ENCODE measurements at regions not wholly inside any gene's neighbourhood (a gene's known extent, or its start where the extent isn't known, plus 50 kb on each side); places are given as distances from the start of the nearest gene placed in this dataset.

DNA sequence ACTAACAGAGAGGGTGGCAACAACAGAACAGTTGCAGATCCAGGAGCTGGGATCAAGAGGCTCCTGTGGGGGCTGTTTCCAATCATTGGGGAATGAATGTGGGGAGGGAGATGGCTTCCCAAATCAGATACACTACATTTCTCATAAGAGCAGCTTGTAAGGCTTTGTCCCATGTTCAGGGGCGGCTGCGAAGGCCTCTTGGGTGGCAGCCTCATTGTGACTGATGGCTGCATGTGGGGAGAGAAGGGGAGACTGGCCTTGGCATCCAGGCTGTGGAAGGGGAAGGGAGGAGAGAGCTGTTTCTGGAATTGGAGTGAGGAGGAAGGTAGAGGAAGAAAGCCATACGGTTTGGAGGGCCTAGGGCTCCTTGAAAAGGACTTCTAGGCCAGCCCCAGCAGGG lies 326.6 kb upstream of the RGMA start (continued):
- TF ChIP-seq RCOR1 (IDR thresholded peaks at IDR 0.05; ENCODE audit: low read length): no peak
- TF ChIP-seq GABPA (IDR thresholded peaks at IDR 0.05; ENCODE audit: low read depth): no peak
- TF ChIP-seq, protein P1, sequence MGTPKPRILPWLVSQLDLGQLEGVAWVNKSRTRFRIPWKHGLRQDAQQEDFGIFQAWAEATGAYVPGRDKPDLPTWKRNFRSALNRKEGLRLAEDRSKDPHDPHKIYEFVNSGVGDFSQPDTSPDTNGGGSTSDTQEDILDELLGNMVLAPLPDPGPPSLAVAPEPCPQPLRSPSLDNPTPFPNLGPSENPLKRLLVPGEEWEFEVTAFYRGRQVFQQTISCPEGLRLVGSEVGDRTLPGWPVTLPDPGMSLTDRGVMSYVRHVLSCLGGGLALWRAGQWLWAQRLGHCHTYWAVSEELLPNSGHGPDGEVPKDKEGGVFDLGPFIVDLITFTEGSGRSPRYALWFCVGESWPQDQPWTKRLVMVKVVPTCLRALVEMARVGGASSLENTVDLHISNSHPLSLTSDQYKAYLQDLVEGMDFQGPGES (IDR thresholded peaks at IDR 0.05; ENCODE audit: low read depth, low read length): no peak
- no peak for TF ChIP-seq FOXJ3 (CRISPR knock-in tag; IDR thresholded peaks at IDR 0.05)
- no peak for TF ChIP-seq RFX5 (IDR thresholded peaks at IDR 0.05; ENCODE audit: low read length)
- TF ChIP-seq JUND (IDR thresholded peaks at IDR 0.05): no peak
- TF ChIP-seq FOXM1 (IDR thresholded peaks at IDR 0.05; ENCODE audit: low read depth): no peak
- TF ChIP-seq CHD2 (IDR thresholded peaks at IDR 0.05; ENCODE audit: low read length, partially characterized antibody): no peak

DNA sequence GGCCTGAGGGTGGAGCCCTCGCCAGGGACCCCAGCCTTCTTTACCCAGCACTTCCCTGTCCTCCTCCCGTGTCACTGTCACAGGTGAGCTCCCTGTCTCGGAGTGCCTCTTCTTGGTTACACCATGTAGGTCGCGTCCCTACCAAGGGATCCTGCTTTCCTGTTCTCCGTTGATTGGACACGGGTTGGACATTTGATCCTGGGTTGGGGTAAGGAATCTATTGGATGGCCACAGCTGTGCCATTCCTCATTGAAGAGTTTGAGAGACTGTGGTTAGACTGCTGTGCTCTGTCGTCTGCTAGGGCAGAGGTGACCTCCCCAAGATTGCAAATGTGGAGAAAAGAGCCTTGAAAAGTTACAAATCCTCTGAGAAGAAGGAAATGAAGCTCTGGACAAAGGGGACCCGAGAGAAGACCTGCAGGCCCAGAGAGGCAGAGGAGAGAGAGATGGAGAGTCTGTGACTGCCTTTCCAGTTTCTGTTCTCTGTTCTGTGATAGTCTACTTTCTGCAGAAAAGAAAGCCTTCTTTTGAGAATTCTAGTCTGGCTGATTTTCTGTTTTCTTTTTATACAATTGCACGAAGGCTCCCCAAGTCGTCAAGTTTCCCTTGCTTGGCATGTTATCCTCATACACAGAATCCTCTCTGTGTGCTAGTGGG lies 325.7 kb upstream of the RGMA start:
- Histone ChIP-seq H3K4me1 (ENCODE audit: control insufficient read depth in 1 of 2, insufficient read depth in 2 of 2, low read depth in 1 of 2, low read length in 1 of 2) (no peaks in the 10 kb centered on the region), H3K9me3 (no peaks in the 10 kb centered on the region), H3K36me3 (replicated peaks in 1 of 2; ENCODE audit: control insufficient read depth in 1 of 2, insufficient read depth in 2 of 2, low read length in 1 of 2) (no peaks in the 10 kb centered on the region), H3F3A (replicated peaks; ENCODE audit: insufficient read depth) (no peaks in the 10 kb centered on the region), H3K9ac (no peak overlapping the region), H3K4me2 (no peak overlapping the region), H3K4me3 (ENCODE audit: low read depth in 2 of 2, low read length in 1 of 2) (no peak overlapping the region), H3K27ac (ENCODE audit: low read depth in 2 of 2, low read length in 1 of 2) (no peak overlapping the region), H3K9me2 (no peaks in the 10 kb centered on the region), H2AFZ (ENCODE audit: low read depth) (no peak overlapping the region), H3K79me2 (ENCODE audit: insufficient read depth) (no peaks in the 10 kb centered on the region), H4K20me1 (ENCODE audit: insufficient read depth) (no peaks in the 10 kb centered on the region), H3K27me3 (ENCODE audit: insufficient read depth) (no peaks in the 10 kb centered on the region)
- POLR2A ChIA-PET: no interaction called here
- 39% methylated on average over 10 of the region's 11 CpGs for WGBS (ENCODE audit: low lambda C conversion rate)
- DNase-seq: no peak
- CTCF ChIA-PET: interaction anchor here (1.4 to 1.6 kb wide), 2 partner anchors 14 to 18 kb away, joined by 3 to 4 read pairs; no protein-coding TSS in a partner anchor
- TF ChIP-seq, protein P2, sequence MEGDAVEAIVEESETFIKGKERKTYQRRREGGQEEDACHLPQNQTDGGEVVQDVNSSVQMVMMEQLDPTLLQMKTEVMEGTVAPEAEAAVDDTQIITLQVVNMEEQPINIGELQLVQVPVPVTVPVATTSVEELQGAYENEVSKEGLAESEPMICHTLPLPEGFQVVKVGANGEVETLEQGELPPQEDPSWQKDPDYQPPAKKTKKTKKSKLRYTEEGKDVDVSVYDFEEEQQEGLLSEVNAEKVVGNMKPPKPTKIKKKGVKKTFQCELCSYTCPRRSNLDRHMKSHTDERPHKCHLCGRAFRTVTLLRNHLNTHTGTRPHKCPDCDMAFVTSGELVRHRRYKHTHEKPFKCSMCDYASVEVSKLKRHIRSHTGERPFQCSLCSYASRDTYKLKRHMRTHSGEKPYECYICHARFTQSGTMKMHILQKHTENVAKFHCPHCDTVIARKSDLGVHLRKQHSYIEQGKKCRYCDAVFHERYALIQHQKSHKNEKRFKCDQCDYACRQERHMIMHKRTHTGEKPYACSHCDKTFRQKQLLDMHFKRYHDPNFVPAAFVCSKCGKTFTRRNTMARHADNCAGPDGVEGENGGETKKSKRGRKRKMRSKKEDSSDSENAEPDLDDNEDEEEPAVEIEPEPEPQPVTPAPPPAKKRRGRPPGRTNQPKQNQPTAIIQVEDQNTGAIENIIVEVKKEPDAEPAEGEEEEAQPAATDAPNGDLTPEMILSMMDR (IDR thresholded peaks at IDR 0.05): no peak
- TF ChIP-seq GATA2 (CRISPR knock-in tag; IDR thresholded peaks at IDR 0.05): no peak
- TF ChIP-seq, protein P3, sequence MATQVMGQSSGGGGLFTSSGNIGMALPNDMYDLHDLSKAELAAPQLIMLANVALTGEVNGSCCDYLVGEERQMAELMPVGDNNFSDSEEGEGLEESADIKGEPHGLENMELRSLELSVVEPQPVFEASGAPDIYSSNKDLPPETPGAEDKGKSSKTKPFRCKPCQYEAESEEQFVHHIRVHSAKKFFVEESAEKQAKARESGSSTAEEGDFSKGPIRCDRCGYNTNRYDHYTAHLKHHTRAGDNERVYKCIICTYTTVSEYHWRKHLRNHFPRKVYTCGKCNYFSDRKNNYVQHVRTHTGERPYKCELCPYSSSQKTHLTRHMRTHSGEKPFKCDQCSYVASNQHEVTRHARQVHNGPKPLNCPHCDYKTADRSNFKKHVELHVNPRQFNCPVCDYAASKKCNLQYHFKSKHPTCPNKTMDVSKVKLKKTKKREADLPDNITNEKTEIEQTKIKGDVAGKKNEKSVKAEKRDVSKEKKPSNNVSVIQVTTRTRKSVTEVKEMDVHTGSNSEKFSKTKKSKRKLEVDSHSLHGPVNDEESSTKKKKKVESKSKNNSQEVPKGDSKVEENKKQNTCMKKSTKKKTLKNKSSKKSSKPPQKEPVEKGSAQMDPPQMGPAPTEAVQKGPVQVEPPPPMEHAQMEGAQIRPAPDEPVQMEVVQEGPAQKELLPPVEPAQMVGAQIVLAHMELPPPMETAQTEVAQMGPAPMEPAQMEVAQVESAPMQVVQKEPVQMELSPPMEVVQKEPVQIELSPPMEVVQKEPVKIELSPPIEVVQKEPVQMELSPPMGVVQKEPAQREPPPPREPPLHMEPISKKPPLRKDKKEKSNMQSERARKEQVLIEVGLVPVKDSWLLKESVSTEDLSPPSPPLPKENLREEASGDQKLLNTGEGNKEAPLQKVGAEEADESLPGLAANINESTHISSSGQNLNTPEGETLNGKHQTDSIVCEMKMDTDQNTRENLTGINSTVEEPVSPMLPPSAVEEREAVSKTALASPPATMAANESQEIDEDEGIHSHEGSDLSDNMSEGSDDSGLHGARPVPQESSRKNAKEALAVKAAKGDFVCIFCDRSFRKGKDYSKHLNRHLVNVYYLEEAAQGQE (IDR thresholded peaks at IDR 0.05; ENCODE audit: low read depth, low read length): no peak
- no peak for TF ChIP-seq TEAD4 (IDR thresholded peaks at IDR 0.05; ENCODE audit: borderline replicate concordance, insufficient read depth)
- no peak for TF ChIP-seq FOSL2 (IDR thresholded peaks at IDR 0.05; ENCODE audit: borderline replicate concordance, low read depth)
- no peak for TF ChIP-seq MEF2A (IDR thresholded peaks at IDR 0.05; ENCODE audit: borderline replicate concordance, low read depth)
- TF ChIP-seq, protein P4, sequence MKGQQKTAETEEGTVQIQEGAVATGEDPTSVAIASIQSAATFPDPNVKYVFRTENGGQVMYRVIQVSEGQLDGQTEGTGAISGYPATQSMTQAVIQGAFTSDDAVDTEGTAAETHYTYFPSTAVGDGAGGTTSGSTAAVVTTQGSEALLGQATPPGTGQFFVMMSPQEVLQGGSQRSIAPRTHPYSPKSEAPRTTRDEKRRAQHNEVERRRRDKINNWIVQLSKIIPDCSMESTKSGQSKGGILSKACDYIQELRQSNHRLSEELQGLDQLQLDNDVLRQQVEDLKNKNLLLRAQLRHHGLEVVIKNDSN (IDR thresholded peaks at IDR 0.05; ENCODE audit: borderline replicate concordance, low read depth): no peak
- no peak for TF ChIP-seq EP300 (IDR thresholded peaks at IDR 0.05; ENCODE audit: borderline replicate concordance in 1 of 2, low read depth in 1 of 2, low read length in 1 of 2)
- no peak for TF ChIP-seq SIN3A (IDR thresholded peaks at IDR 0.05; ENCODE audit: borderline replicate concordance, low read depth, low read length)
- no peak for TF ChIP-seq FOXJ3 (CRISPR knock-in tag; IDR thresholded peaks at IDR 0.05)
- TF ChIP-seq NRF1 (IDR thresholded peaks at IDR 0.05; ENCODE audit: low read depth, low read length): no peak
- no peak for TF ChIP-seq FOXM1 (IDR thresholded peaks at IDR 0.05; ENCODE audit: low read depth)
- TF ChIP-seq, protein P1 (IDR thresholded peaks at IDR 0.05; ENCODE audit: low read depth, low read length): no peak
- no peak for TF ChIP-seq POLR2AphosphoS5 (IDR thresholded peaks at IDR 0.05; ENCODE audit: low read depth, low read length)
- TF ChIP-seq, protein P5, sequence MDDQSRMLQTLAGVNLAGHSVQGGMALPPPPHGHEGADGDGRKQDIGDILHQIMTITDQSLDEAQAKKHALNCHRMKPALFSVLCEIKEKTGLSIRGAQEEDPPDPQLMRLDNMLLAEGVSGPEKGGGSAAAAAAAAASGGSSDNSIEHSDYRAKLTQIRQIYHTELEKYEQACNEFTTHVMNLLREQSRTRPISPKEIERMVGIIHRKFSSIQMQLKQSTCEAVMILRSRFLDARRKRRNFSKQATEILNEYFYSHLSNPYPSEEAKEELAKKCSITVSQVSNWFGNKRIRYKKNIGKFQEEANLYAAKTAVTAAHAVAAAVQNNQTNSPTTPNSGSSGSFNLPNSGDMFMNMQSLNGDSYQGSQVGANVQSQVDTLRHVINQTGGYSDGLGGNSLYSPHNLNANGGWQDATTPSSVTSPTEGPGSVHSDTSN (IDR thresholded peaks at IDR 0.05): no peak
- TF ChIP-seq ELF1 (IDR thresholded peaks at IDR 0.05): no peak
- TF ChIP-seq SMC3 (IDR thresholded peaks at IDR 0.05; ENCODE audit: low read depth, low read length): no peak
- no peak for TF ChIP-seq JUND (IDR thresholded peaks at IDR 0.05)

Data from SK-N-SH (cell line).